Mammary epithelial cell (primary cell): ENCODE measurements at regions not wholly inside any gene's neighbourhood (a gene's known extent, or its start where the extent isn't known, plus 50 kb on each side); places are given as distances from the start of the nearest gene placed in this dataset.

Experiments used
- CTCF ChIP-seq, 2 donors: IDR thresholded peaks in 1 of 2; conservative IDR thresholded peaks in 1 of 2; 2 replicates each; pipeline ENCODE4 v1.5.1; 2011 to 2012; ENCODE audit warnings: inconsistent platforms in 2 of 2, low read length in 2 of 2, mild to moderate bottlenecking in 2 of 2, control low read depth in 1 of 2, low read depth in 1 of 2; ENCODE audit not compliant: insufficient read depth in 1 of 2; ENCODE audit errors: extremely low read depth in 1 of 2
- EZH2 ChIP-seq: IDR thresholded peaks from 2 replicates; pipeline ENCODE4 v1.6.1; 2012; ENCODE audit warnings: low read length, inconsistent platforms, borderline replicate concordance

- TF ChIP-seq CTCF (conservative IDR thresholded peaks at IDR 0.05 in 1 of 2, IDR thresholded peaks at IDR 0.05 in 1 of 2; ENCODE audit: extremely low read depth in 1 of 2, insufficient read depth in 1 of 2, low read depth in 1 of 2, low read length in 2 of 2), result no peak
- TF ChIP-seq EZH2, result no peak
These were observed 198.2 kb upstream of the UBE2E2 start for GRCh38 chr3:23004971-23005370.
